ENCODE measurements at regions not wholly inside any gene's neighbourhood (a gene's known extent, or its start where the extent isn't known, plus 50 kb on each side); places are given as distances from the start of the nearest gene placed in this dataset.
A peak's percentile ranks its signal among the peaks of the same experiment; 100 is the strongest.

- TF ChIP-seq CSRNP3 (CRISPR knock-in tag; IDR thresholded peaks at IDR 0.05) (no peak), ARNTL (CRISPR knock-in tag; IDR thresholded peaks at IDR 0.05; ENCODE audit: borderline replicate concordance, low read depth) (no peak), ZFP30 (CRISPR knock-in tag; IDR thresholded peaks at IDR 0.05) (no peak), CSDC2 (CRISPR knock-in tag; IDR thresholded peaks at IDR 0.05) (no peak), PPARA (CRISPR knock-in tag; IDR thresholded peaks at IDR 0.05; ENCODE audit: borderline replicate concordance) (no peak), RARB (CRISPR knock-in tag; IDR thresholded peaks at IDR 0.05) (no peak), GLIS3 (CRISPR knock-in tag; IDR thresholded peaks at IDR 0.05) (no peak), PATZ1 (CRISPR knock-in tag; IDR thresholded peaks at IDR 0.05; ENCODE audit: borderline replicate concordance) (no peak), TOX (CRISPR knock-in tag; IDR thresholded peaks at IDR 0.05; ENCODE audit: borderline replicate concordance) (no peak), OSR1 (CRISPR knock-in tag; IDR thresholded peaks at IDR 0.05) (no peak)
Observed at GRCh38 chr16:73217654-73218053, 169.7 kb upstream of the ZFHX3 start (continued).

GRCh38 chr16:73216932-73217331 lies 169.0 kb upstream of the ZFHX3 start:
- no peak for ATAC-seq
- TF ChIP-seq ESRRG (CRISPR knock-in tag; IDR thresholded peaks at IDR 0.05): no peak
- no peak for TF ChIP-seq ZC3H10 (CRISPR knock-in tag; IDR thresholded peaks at IDR 0.05)

- no peak for TF ChIP-seq CSDC2 (CRISPR knock-in tag; IDR thresholded peaks at IDR 0.05)
- TF ChIP-seq ZNF8 (CRISPR knock-in tag; IDR thresholded peaks at IDR 0.05): no peak
- TF ChIP-seq ZNF565 (CRISPR knock-in tag; conservative IDR thresholded peaks at IDR 0.05; ENCODE audit: low read depth): no peak
- ATAC-seq: no peak
Observed at GRCh38 chr16:73215678-73216377, 167.9 kb upstream of the ZFHX3 start.

GRCh38 chr16:73214825-73215677 lies 167.1 kb upstream of the ZFHX3 start:
- no peak for TF ChIP-seq ZNF8 (CRISPR knock-in tag; IDR thresholded peaks at IDR 0.05)
- TF ChIP-seq ISL1 (CRISPR knock-in tag; IDR thresholded peaks at IDR 0.05): no peak
- no peak for TF ChIP-seq ZFP30 (CRISPR knock-in tag; IDR thresholded peaks at IDR 0.05)
- TF ChIP-seq ZC3H10 (CRISPR knock-in tag; IDR thresholded peaks at IDR 0.05): no peak
- no peak for TF ChIP-seq RARB (CRISPR knock-in tag; IDR thresholded peaks at IDR 0.05)
- no peak for TF ChIP-seq ZFP3 (CRISPR knock-in tag; IDR thresholded peaks at IDR 0.05)
- no peak for TF ChIP-seq PATZ1 (CRISPR knock-in tag; IDR thresholded peaks at IDR 0.05; ENCODE audit: borderline replicate concordance)
- TF ChIP-seq CSDC2 (CRISPR knock-in tag; IDR thresholded peaks at IDR 0.05): no peak
- TF ChIP-seq ARNTL (CRISPR knock-in tag; IDR thresholded peaks at IDR 0.05; ENCODE audit: borderline replicate concordance, low read depth): no peak
- TF ChIP-seq CSRNP3 (CRISPR knock-in tag; IDR thresholded peaks at IDR 0.05): no peak
- TF ChIP-seq GLIS3 (CRISPR knock-in tag; IDR thresholded peaks at IDR 0.05): no peak
- no peak for TF ChIP-seq ESRRG (CRISPR knock-in tag; IDR thresholded peaks at IDR 0.05)
- no peak for TF ChIP-seq OSR1 (CRISPR knock-in tag; IDR thresholded peaks at IDR 0.05)
- no peak for TF ChIP-seq TOX (CRISPR knock-in tag; IDR thresholded peaks at IDR 0.05; ENCODE audit: borderline replicate concordance)
- TF ChIP-seq POU6F1 (CRISPR knock-in tag; IDR thresholded peaks at IDR 0.05; ENCODE audit: borderline replicate concordance, low read depth): no peak
- TF ChIP-seq PPARA (CRISPR knock-in tag; IDR thresholded peaks at IDR 0.05; ENCODE audit: borderline replicate concordance): no peak
- TF ChIP-seq TCF4 (CRISPR knock-in tag; IDR thresholded peaks at IDR 0.05; ENCODE audit: borderline replicate concordance): no peak
- peak; percentile 93 for ATAC-seq

Measured in SK-N-SH treated with all-trans-retinoic acid at 6 μM for 48 hours (cell line).